ENCODE measurements at regions not wholly inside any gene's neighbourhood (a gene's known extent, or its start where the extent isn't known, plus 50 kb on each side); places are given as distances from the start of the nearest gene placed in this dataset.

DNA sequence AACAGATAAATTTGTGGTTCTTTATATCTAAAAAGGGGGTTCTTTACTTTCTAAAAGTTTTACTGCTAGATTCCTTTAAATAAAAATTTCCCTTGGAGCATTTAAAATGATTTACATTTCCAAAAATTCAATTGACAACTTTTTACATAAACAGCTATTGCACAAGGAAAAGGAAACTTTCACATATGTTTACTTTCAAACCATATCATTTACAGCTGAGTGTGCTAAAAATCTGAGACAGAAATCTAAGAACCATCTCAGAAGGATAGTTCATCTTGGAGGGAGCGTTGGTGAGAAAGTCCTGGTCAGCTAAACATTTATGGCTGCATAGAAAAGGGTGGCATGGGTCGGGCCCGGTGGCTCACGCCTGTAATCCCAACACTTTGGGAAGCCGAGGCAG is 235.4 kb downstream of the DTWD2 start:
- Histone ChIP-seq H3K27ac (ENCODE audit: insufficient read length, low read depth, low read length) (no peak overlapping the region), H2BK20ac (ENCODE audit: low read depth, low read length, poor library complexity, severe bottlenecking) (no peak overlapping the region), H3K4ac (ENCODE audit: low read depth, low read length) (no peak overlapping the region), H2BK5ac (ENCODE audit: insufficient read length, low read length) (no peak overlapping the region), H3K23me2 (ENCODE audit: insufficient read length, low read depth, low read length, poor library complexity, severe bottlenecking) (no peaks in the 10 kb centered on the region), H3K79me2 (ENCODE audit: insufficient read depth, low read length) (no peaks in the 10 kb centered on the region), H3K23ac (ENCODE audit: insufficient read length, low read depth, low read length) (no peak overlapping the region), H2BK12ac (ENCODE audit: insufficient read length, low read depth, low read length) (no peak overlapping the region), H3K14ac (ENCODE audit: insufficient read depth, low read length) (no peak overlapping the region), H4K91ac (ENCODE audit: insufficient read length, low read depth, low read length) (no peak overlapping the region), H2AK5ac (ENCODE audit: insufficient read length, low read length) (no peak overlapping the region), H3T11ph (ENCODE audit: low read length) (no peak overlapping the region), H3K9ac (ENCODE audit: extremely low read depth, insufficient read length, low read length) (no peak overlapping the region), H4K8ac (replicated peaks; ENCODE audit: insufficient read length, low read depth, low read length) (no peak overlapping the region), H3K4me1 (ENCODE audit: insufficient read depth, low read length) (no peaks in the 10 kb centered on the region), H4K5ac (ENCODE audit: insufficient read length, low read depth, low read length) (no peak overlapping the region), H3K56ac (ENCODE audit: insufficient read length, low read depth, low read length) (no peak overlapping the region), H4K20me1 (ENCODE audit: control insufficient read depth, insufficient read depth, insufficient read length) (no peaks in the 10 kb centered on the region), H3K79me1 (ENCODE audit: insufficient read depth, low read depth, low read length, poor library complexity, severe bottlenecking) (no peaks in the 10 kb centered on the region), H2BK15ac (ENCODE audit: low read depth, low read length) (no peak overlapping the region), H2AFZ (ENCODE audit: low read length) (no peak overlapping the region), H3K4me2 (ENCODE audit: insufficient read depth, insufficient read length, low read length) (no peak overlapping the region), H3K9me3 (ENCODE audit: control insufficient read depth, low read depth, low read length) (no peaks in the 10 kb centered on the region), H3K27me3 (ENCODE audit: insufficient read depth, low read length) (no peaks in the 10 kb centered on the region), H3K18ac (ENCODE audit: insufficient read length, low read depth, low read length) (no peak overlapping the region), H2BK120ac (ENCODE audit: low read depth, low read length, poor library complexity, severe bottlenecking) (no peak overlapping the region)
- no CpG with 5 or more reads among the region's 5 CpGs for WGBS (ENCODE audit: extremely low coverage, insufficient read length, low lambda C conversion rate)
- H3K27me3 Mint-ChIP-seq (ENCODE audit: low read depth): no peaks in the 10 kb centered on the region
- H3K4me1 Mint-ChIP-seq: no peaks in the 10 kb centered on the region
- no peak overlapping the region for H3K27ac Mint-ChIP-seq
- no peaks in the 10 kb centered on the region for H3K9me3 Mint-ChIP-seq
- TF ChIP-seq, protein P1, sequence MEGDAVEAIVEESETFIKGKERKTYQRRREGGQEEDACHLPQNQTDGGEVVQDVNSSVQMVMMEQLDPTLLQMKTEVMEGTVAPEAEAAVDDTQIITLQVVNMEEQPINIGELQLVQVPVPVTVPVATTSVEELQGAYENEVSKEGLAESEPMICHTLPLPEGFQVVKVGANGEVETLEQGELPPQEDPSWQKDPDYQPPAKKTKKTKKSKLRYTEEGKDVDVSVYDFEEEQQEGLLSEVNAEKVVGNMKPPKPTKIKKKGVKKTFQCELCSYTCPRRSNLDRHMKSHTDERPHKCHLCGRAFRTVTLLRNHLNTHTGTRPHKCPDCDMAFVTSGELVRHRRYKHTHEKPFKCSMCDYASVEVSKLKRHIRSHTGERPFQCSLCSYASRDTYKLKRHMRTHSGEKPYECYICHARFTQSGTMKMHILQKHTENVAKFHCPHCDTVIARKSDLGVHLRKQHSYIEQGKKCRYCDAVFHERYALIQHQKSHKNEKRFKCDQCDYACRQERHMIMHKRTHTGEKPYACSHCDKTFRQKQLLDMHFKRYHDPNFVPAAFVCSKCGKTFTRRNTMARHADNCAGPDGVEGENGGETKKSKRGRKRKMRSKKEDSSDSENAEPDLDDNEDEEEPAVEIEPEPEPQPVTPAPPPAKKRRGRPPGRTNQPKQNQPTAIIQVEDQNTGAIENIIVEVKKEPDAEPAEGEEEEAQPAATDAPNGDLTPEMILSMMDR (conservative IDR thresholded peaks at IDR 0.05): no peak
- H3K36me3 Mint-ChIP-seq (ENCODE audit: insufficient read depth in 1 of 3, low read depth in 3 of 3): no peaks in the 10 kb centered on the region; a peak in 1 of 7 replicates
- no peak for DNase-seq
- H3K4me3 Mint-ChIP-seq: no peak overlapping the region
